ENCODE measurements at regions not wholly inside any gene's neighbourhood (a gene's known extent, or its start where the extent isn't known, plus 50 kb on each side); places are given as distances from the start of the nearest gene placed in this dataset.
"Not testable (repeated sequence)": the region's sequence is repeated elsewhere in the genome, so short reads cannot be mapped to it uniquely, and the experiment has no call there.

GRCh38 chr6:5840734-5841390, 165.9 kb downstream of the NRN1 start:
- intact Hi-C loops (cut with micrococcal nuclease), result no loop called here

GRCh38 chr6:5838656-5839396, 167.9 kb downstream of the NRN1 start:
- intact Hi-C loops (cut with micrococcal nuclease), result no loop called here

- intact Hi-C loops (cut with micrococcal nuclease), result no loop called here
Measured at GRCh38 chr6:5837323-5837722, 169.4 kb downstream of the NRN1 start.

- intact Hi-C loops (cut with micrococcal nuclease), result not testable (repeated sequence)
Measured at GRCh38 chr6:5836597-5836996, 170.1 kb downstream of the NRN1 start.

GRCh38 chr6:5833120-5833519, 173.6 kb downstream of the NRN1 start:
- intact Hi-C loops (cut with micrococcal nuclease), result no loop called here

GRCh38 chr6:5832668-5833067, 174.1 kb downstream of the NRN1 start:
- intact Hi-C loops (cut with micrococcal nuclease), result no loop called here

- intact Hi-C loops (cut with micrococcal nuclease), result loop anchor here (2.0 kb wide), 1 partner anchor 19 kb away; no protein-coding TSS in a partner anchor
Measured at GRCh38 chr6:5831219-5831862, 175.4 kb downstream of the NRN1 start.

GRCh38 chr6:5828296-5828695, 178.4 kb downstream of the NRN1 start:
- intact Hi-C loops (cut with micrococcal nuclease), result no loop called here

GRCh38 chr6:5827056-5827904, 179.4 kb downstream of the NRN1 start:
- intact Hi-C loops (cut with micrococcal nuclease), result no loop called here

GRCh38 chr6:5824382-5824983, 182.2 kb downstream of the NRN1 start:
- intact Hi-C loops (cut with micrococcal nuclease), result not testable (repeated sequence)

Data from T-helper 2 cell treated with Interferon-gamma antibody and Interleukin-4, amounts not matched to agents 100 ng/mL and 5 ng/mL, for 36 hours (primary cell).